ENCODE measurements at regions not wholly inside any gene's neighbourhood (a gene's known extent, or its start where the extent isn't known, plus 50 kb on each side); places are given as distances from the start of the nearest gene placed in this dataset.

GRCh38 chr9:95629585-95629984 is 112.8 kb upstream of the PTCH1 start:
- TF ChIP-seq CTCF (IDR thresholded peaks at IDR 0.05; ENCODE audit: insufficient read depth, low read length) (no peak), GABPA (IDR thresholded peaks at IDR 0.05; ENCODE audit: low read depth) (no peak)

Measured in HL-60 (cell line).